Choroid plexus epithelial cell (primary cell): ENCODE measurements at regions not wholly inside any gene's neighbourhood (a gene's known extent, or its start where the extent isn't known, plus 50 kb on each side); places are given as distances from the start of the nearest gene placed in this dataset.

Experiments
- DNase-seq: peaks from one replicate; pipeline ENCODE4 v3.0.0-alpha.2; 2010; ENCODE audit warnings: low read depth
- H3K4me3 ChIP-seq: 2 replicates; pipeline ENCODE4 v1.5.1; 2011; ENCODE audit warnings: low read depth, mild to moderate bottlenecking, control low read depth, low read length, moderate library complexity
- CTCF ChIP-seq: conservative IDR thresholded peaks from 2 replicates; pipeline ENCODE4 v1.5.1; 2011; ENCODE audit warnings: low read depth, mild to moderate bottlenecking, control low read depth, inconsistent platforms, low read length, moderate library complexity

GRCh38 chr1:102365071-102365470 is 368.3 kb upstream of the OLFM3 start:
- H3K4me3 ChIP-seq: no peak overlapping the region
- TF ChIP-seq CTCF: no peak

GRCh38 chr1:102336602-102337001 is 339.9 kb upstream of the OLFM3 start:
- no peak overlapping the region for H3K4me3 ChIP-seq
- TF ChIP-seq CTCF: no peak
- no peak for DNase-seq

More at GRCh38 chr1:102365071-102365470, 368.3 kb upstream of the OLFM3 start:
- DNase-seq: no peak

- TF ChIP-seq CTCF: no peak
- H3K4me3 ChIP-seq: no peak overlapping the region
- no peak for DNase-seq
Observed at GRCh38 chr1:102318104-102318806, 321.5 kb upstream of the OLFM3 start.

GRCh38 chr1:102315096-102315495 is 318.4 kb upstream of the OLFM3 start:
- TF ChIP-seq CTCF: no peak
- H3K4me3 ChIP-seq: no peak overlapping the region
- no peak for DNase-seq

GRCh38 chr1:102296116-102296515 is 299.4 kb upstream of the OLFM3 start:
- no peak for DNase-seq
- H3K4me3 ChIP-seq: no peak overlapping the region
- TF ChIP-seq CTCF: no peak

GRCh38 chr1:102282955-102283354 is 286.2 kb upstream of the OLFM3 start:
- DNase-seq: no peak
- TF ChIP-seq CTCF: no peak
- no peak overlapping the region for H3K4me3 ChIP-seq

GRCh38 chr1:102262994-102263393 is 266.3 kb upstream of the OLFM3 start:
- TF ChIP-seq CTCF: no peak
- no peak overlapping the region for H3K4me3 ChIP-seq
- DNase-seq: no peak
